Spleen (tissue), 7 donors: ENCODE measurements at regions not wholly inside any gene's neighbourhood (a gene's known extent, or its start where the extent isn't known, plus 50 kb on each side); places are given as distances from the start of the nearest gene placed in this dataset.

Source experiments
- POLR2A ChIP-seq, 3 donors: fragments of 450-650 bp; IDR thresholded peaks; one replicate each; pipeline ENCODE4 v1.5.1; 2017; ENCODE audit warnings: antibody characterized with exemption in 3 of 3, mild to moderate bottlenecking in 1 of 3
- TF ChIP-seq, protein P1 (sequence below), 11 experiments: fragments of 200-600 bp in 7 of 11; fragments of 450-650 bp in 4 of 11; sonication (generic) in 4 of 11; IDR thresholded peaks in 8 of 11; conservative IDR thresholded peaks in 3 of 11; 1 replicate in 7 of 11; 2 replicates in 4 of 11; pipeline versions ENCODE4 v1.4.0 to v1.8.0; 2016 to 2021; ENCODE audit warnings: antibody characterized with exemption in 11 of 11, inconsistent platforms in 4 of 11, mild to moderate bottlenecking in 1 of 11
- donor health status: DM: no; HTN: no; CAD: no; lungs with moderate emphysema.
- donor health status: DM: no; HTN: no; CAD: no.
- donor health status: DM: no; HTN: no; CAD: no.

DNA sequence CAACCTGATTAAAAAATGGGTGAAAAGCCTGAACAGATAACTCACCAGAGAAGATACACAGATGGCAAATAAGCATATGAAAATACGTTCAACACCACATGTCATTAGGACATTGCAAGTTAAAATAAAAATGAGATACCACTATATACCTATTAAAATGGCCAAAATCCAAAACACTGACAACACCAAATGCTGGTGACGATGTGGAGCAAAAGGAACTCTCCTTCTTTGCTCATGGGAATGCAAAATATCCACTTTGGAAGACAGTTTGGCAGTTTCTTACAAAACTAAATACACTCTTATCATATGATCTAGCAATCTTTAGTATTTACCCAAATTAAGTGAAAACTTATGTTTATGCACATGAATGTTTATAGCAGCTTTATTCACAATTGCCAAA, 100.5 kb upstream of the ARID1B start:
- TF ChIP-seq, protein P1, sequence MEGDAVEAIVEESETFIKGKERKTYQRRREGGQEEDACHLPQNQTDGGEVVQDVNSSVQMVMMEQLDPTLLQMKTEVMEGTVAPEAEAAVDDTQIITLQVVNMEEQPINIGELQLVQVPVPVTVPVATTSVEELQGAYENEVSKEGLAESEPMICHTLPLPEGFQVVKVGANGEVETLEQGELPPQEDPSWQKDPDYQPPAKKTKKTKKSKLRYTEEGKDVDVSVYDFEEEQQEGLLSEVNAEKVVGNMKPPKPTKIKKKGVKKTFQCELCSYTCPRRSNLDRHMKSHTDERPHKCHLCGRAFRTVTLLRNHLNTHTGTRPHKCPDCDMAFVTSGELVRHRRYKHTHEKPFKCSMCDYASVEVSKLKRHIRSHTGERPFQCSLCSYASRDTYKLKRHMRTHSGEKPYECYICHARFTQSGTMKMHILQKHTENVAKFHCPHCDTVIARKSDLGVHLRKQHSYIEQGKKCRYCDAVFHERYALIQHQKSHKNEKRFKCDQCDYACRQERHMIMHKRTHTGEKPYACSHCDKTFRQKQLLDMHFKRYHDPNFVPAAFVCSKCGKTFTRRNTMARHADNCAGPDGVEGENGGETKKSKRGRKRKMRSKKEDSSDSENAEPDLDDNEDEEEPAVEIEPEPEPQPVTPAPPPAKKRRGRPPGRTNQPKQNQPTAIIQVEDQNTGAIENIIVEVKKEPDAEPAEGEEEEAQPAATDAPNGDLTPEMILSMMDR (IDR thresholded peaks at IDR 0.05 in 8 of 11, conservative IDR thresholded peaks at IDR 0.05 in 3 of 11), result no peak
- no peak for TF ChIP-seq POLR2A (IDR thresholded peaks at IDR 0.05)
